ENCODE measurements at regions not wholly inside any gene's neighbourhood (a gene's known extent, or its start where the extent isn't known, plus 50 kb on each side); places are given as distances from the start of the nearest gene placed in this dataset.

DNA sequence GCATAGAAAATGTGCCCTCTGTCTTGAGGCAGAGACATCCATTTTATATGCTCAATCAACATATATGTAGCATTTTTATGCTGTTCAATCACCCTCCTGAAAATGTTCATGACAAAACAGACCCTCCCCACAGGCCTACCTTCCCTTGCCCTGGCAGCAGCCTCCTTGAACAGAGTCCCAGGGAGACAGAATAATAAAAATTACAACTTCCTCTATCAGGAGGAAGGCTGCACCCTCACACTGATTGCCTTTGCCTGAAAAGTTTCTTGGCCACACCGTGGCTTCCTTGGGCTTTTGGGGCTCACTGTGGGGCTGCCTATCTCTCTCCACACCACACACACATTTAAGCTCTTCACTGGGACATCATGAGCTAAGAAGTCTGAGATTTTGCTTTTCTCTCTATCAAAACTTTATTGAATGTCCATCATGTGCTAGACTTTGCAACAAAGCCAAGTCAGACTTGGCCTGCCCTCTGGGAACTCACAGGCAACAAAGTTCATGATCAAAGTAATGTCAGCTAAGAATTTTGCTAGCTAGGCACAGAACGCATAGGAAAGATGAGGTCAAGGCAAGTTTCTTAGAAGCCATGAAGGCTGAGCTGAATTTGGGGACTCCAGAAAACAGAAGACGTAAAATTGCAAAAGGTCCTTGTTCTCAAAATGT lies 101.6 kb downstream of the BCL2L11 start:
- TF ChIP-seq, protein P1, sequence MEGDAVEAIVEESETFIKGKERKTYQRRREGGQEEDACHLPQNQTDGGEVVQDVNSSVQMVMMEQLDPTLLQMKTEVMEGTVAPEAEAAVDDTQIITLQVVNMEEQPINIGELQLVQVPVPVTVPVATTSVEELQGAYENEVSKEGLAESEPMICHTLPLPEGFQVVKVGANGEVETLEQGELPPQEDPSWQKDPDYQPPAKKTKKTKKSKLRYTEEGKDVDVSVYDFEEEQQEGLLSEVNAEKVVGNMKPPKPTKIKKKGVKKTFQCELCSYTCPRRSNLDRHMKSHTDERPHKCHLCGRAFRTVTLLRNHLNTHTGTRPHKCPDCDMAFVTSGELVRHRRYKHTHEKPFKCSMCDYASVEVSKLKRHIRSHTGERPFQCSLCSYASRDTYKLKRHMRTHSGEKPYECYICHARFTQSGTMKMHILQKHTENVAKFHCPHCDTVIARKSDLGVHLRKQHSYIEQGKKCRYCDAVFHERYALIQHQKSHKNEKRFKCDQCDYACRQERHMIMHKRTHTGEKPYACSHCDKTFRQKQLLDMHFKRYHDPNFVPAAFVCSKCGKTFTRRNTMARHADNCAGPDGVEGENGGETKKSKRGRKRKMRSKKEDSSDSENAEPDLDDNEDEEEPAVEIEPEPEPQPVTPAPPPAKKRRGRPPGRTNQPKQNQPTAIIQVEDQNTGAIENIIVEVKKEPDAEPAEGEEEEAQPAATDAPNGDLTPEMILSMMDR (IDR thresholded peaks at IDR 0.05) = no peak
- TF ChIP-seq EP300 (IDR thresholded peaks at IDR 0.05) (no peak), POLR2AphosphoS5 (IDR thresholded peaks at IDR 0.05) (no peak), POLR2A (IDR thresholded peaks at IDR 0.05) (no peak)

Measured in gastroesophageal sphincter (tissue), 3 donors.